ENCODE measurements at regions not wholly inside any gene's neighbourhood (a gene's known extent, or its start where the extent isn't known, plus 50 kb on each side); places are given as distances from the start of the nearest gene placed in this dataset.
"Not testable (repeated sequence)": the region's sequence is repeated elsewhere in the genome, so short reads cannot be mapped to it uniquely, and the experiment has no call there.

- no peak for DNase-seq
Measured at GRCh38 chr5:41995193-41995592, 70.1 kb downstream of the FBXO4 start.

- no peak for DNase-seq
Measured at GRCh38 chr5:42001673-42002072, 76.6 kb downstream of the FBXO4 start.

GRCh38 chr5:42003852-42004251, 78.8 kb downstream of the FBXO4 start:
- not testable (repeated sequence) for DNase-seq

GRCh38 chr5:42005561-42006153, 80.6 kb downstream of the FBXO4 start:
- DNase-seq, result no peak

- DNase-seq, result no peak
Measured at GRCh38 chr5:42013561-42013960, 88.5 kb downstream of the FBXO4 start.

- DNase-seq, result no peak
Measured at GRCh38 chr5:42015254-42015653, 90.2 kb downstream of the FBXO4 start.

- no peak for DNase-seq
Measured at GRCh38 chr5:42015681-42016080, 90.6 kb downstream of the FBXO4 start.

- no peak for DNase-seq
Measured at GRCh38 chr5:42020788-42021530, 95.9 kb downstream of the FBXO4 start.

GRCh38 chr5:42021923-42022322, 96.8 kb downstream of the FBXO4 start:
- no peak for DNase-seq

- no peak for DNase-seq
Measured at GRCh38 chr5:42022383-42022972, 97.4 kb downstream of the FBXO4 start.

GRCh38 chr5:42026446-42026845, 101.4 kb downstream of the FBXO4 start:
- DNase-seq, result no peak

GRCh38 chr5:42032137-42032536, 107.1 kb downstream of the FBXO4 start:
- no peak for DNase-seq

- no peak for DNase-seq
Measured at GRCh38 chr5:42035526-42035925, 110.4 kb downstream of the FBXO4 start.

GRCh38 chr5:42036379-42036778, 111.3 kb downstream of the FBXO4 start:
- no peak for DNase-seq

- no peak for DNase-seq
Measured at GRCh38 chr5:42037379-42037932, 112.4 kb downstream of the FBXO4 start.

- no peak for DNase-seq
Measured at GRCh38 chr5:42043400-42043799, 118.3 kb downstream of the FBXO4 start.

GRCh38 chr5:42057254-42057690, 132.2 kb downstream of the FBXO4 start:
- DNase-seq, result peak; percentile 33 to 52

GRCh38 chr5:42059291-42059690, 134.2 kb downstream of the FBXO4 start:
- DNase-seq, result no peak

GRCh38 chr5:42059778-42060464, 134.8 kb downstream of the FBXO4 start:
- no peak for DNase-seq

GRCh38 chr5:42061121-42061520, 136.0 kb downstream of the FBXO4 start:
- DNase-seq, result no peak

- no peak for DNase-seq
Measured at GRCh38 chr5:42064821-42065220, 139.7 kb downstream of the FBXO4 start.

- DNase-seq, result no peak
Measured at GRCh38 chr5:42066131-42066530, 141.1 kb downstream of the FBXO4 start.

- no peak for DNase-seq
Measured at GRCh38 chr5:42074353-42074752, 149.3 kb downstream of the FBXO4 start.
